ENCODE measurements at regions not wholly inside any gene's neighbourhood (a gene's known extent, or its start where the extent isn't known, plus 50 kb on each side); places are given as distances from the start of the nearest gene placed in this dataset.

DNA sequence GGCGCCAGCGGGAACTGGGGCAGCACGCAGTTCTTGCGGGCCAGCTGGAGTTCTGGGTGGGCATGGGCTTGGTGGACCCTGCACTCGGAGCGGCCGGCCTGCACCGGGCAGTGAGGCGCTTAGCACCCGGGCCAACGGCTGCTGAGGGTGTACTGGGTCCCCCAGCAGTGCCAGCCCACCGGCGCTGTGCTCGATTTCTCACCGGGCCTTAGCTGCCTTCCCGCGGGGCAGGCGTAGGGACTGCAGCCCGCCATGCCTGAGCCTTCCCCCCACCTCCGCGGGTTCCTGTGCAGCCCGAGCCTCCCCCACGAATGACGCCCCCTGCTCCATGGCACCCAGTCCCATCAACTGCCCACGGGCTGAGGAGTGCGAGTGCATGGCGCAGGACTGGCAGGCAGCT, 168.8 kb downstream of the CD24 start:
- POLR2A ChIA-PET = no interaction called here
- TF ChIP-seq, protein P1, sequence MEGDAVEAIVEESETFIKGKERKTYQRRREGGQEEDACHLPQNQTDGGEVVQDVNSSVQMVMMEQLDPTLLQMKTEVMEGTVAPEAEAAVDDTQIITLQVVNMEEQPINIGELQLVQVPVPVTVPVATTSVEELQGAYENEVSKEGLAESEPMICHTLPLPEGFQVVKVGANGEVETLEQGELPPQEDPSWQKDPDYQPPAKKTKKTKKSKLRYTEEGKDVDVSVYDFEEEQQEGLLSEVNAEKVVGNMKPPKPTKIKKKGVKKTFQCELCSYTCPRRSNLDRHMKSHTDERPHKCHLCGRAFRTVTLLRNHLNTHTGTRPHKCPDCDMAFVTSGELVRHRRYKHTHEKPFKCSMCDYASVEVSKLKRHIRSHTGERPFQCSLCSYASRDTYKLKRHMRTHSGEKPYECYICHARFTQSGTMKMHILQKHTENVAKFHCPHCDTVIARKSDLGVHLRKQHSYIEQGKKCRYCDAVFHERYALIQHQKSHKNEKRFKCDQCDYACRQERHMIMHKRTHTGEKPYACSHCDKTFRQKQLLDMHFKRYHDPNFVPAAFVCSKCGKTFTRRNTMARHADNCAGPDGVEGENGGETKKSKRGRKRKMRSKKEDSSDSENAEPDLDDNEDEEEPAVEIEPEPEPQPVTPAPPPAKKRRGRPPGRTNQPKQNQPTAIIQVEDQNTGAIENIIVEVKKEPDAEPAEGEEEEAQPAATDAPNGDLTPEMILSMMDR (IDR thresholded peaks at IDR 0.05; ENCODE audit: insufficient read depth, low read depth, low read length) = no peak
- Histone ChIP-seq H3K27me3 (ENCODE audit: control insufficient read depth, insufficient read depth, low read length) (no peaks in the 10 kb centered on the region), H3K36me3 (ENCODE audit: control insufficient read depth, insufficient read depth, low read length) (no peaks in the 10 kb centered on the region), H3K4me3 (ENCODE audit: low read depth, low read length) (no peak overlapping the region)
- DNase-seq (ENCODE audit: low read depth) = no peak
- CTCF ChIA-PET = interaction anchor here (1.0 kb wide), 1 partner anchor 59 kb away, joined by 3 read pairs; no protein-coding TSS in a partner anchor

DNA sequence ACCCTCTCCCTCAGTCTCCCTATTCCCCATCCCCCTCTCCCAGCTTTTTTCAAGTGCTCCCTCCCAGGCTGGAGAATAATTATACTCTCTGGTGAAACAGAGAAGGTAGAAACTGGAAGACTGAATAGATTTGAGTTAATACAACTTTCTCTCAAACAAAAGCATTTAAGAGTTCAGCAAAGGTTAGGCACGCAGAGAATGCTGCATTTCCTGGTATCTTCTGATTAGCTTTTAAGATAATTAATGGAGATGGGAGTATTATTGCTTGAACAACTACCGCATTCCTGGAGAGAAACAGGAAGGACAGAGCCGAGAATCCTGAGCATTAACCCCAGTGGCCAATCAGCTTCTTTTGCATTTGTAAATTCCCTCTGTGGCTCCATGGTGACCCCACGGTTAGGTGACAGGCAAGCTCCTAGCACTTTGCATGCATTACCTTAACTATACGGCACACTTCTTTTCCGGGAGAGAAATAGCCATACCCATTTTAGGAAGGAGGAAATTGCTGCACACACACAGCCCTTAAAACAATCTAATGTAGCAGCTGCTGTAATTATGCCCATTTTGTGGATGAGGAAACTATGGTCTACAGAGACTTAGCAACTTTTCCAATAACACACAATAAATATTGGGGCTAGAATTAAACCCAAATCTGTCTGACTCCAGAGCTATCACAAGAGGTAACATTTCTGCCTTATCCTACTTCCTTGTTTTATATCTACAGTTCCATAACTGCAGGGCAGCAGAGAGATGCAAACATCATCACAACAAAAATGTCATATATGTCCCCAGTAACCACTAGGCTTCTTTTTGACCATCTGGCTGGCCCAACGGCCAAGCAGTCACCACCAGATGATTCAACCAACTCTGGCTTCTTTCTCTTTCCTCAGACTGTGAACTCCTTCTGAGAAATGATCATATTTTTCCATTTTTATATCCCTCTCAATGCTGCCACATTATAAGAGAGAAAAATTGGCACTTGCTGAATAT, 169.9 kb downstream of the CD24 start:
- TF ChIP-seq, protein P1 (IDR thresholded peaks at IDR 0.05; ENCODE audit: insufficient read depth, low read depth, low read length) = no peak
- H3K36me3 ChIP-seq (ENCODE audit: control insufficient read depth, insufficient read depth, low read length) = no peaks in the 10 kb centered on the region
- DNase-seq (ENCODE audit: low read depth) = no peak
- CTCF ChIA-PET = interaction anchor here (1.0 kb wide), 1 partner anchor 58 kb away, joined by 3 read pairs; no protein-coding TSS in a partner anchor
- H3K4me3 ChIP-seq (ENCODE audit: low read depth, low read length) = no peak overlapping the region
- POLR2A ChIA-PET = no interaction called here
- no peaks in the 10 kb centered on the region for H3K27me3 ChIP-seq (ENCODE audit: control insufficient read depth, insufficient read depth, low read length)

DNA sequence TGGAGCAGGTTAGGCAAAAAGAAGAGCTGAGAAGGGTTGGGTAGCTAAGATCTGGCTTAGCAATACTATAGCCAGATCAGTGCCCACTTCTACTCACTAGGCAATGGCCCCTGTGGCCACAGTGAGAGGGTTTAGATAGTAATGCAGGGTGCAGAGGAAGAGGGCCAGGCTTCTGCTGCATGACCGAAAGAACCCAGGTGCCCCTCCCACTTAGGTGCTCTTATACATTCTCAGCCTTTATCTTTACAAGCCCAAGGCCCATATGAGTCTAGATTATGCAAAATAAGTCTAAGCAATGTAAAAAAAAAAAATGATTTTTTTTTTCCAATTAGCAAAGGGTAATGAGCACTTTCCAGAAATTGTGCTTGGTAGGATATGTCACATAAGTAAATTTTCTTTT, 171.3 kb downstream of the CD24 start:
- no peaks in the 10 kb centered on the region for H3K27me3 ChIP-seq (ENCODE audit: control insufficient read depth, insufficient read depth, low read length)
- TF ChIP-seq, protein P1 (IDR thresholded peaks at IDR 0.05; ENCODE audit: insufficient read depth, low read depth, low read length) = no peak
- no peak for DNase-seq (ENCODE audit: low read depth)
- POLR2A ChIA-PET = no interaction called here
- no peak overlapping the region for H3K4me3 ChIP-seq (ENCODE audit: low read depth, low read length)
- CTCF ChIA-PET = no interaction called here
- no peaks in the 10 kb centered on the region for H3K36me3 ChIP-seq (ENCODE audit: control insufficient read depth, insufficient read depth, low read length)

DNA sequence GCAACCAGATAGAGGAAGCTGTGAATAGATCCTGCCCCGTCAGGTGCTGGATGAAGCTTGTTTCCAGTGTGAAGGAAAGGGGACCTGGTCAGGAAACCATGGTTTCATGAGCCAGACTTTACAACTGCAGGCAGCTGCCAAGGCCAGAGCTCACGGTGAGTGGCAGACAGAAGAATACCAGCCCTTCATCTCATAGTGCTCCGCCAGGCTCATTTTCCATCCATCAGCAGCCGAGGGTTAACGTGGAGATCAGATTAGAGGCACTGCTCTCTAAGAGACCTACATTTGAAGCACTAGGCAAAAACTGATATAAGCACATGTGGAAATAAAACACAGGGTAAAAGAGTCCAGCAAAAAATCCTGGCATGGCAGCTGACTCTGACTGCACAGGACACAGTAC, 172.4 kb downstream of the CD24 start:
- no peaks in the 10 kb centered on the region for H3K36me3 ChIP-seq (ENCODE audit: control insufficient read depth, insufficient read depth, low read length)
- H3K27me3 ChIP-seq (ENCODE audit: control insufficient read depth, insufficient read depth, low read length) = no peaks in the 10 kb centered on the region
- CTCF ChIA-PET = no interaction called here
- TF ChIP-seq, protein P1 (IDR thresholded peaks at IDR 0.05; ENCODE audit: insufficient read depth, low read depth, low read length) = no peak
- no peak for DNase-seq (ENCODE audit: low read depth)
- POLR2A ChIA-PET = no interaction called here
- no peak overlapping the region for H3K4me3 ChIP-seq (ENCODE audit: low read depth, low read length)

DNA sequence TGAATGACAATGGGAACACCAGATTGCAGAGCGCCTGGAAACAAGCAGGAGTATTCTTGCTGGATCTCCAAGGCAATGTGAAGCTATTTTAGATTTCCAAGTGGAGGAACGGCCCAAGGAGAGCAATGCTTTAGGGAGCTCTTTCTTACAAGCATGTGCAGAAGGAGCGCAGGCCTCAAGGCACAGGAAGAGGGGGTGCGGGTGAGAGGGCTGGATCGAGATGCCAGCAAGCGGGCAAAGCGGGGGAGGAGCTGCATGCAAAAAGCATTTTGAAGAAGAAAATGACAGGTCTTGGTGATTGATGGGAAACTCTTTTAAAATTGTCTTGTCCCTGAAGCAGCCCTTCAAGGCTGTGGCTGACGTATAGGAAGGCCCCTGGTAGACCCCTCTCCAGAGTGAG, 171.9 kb downstream of the QRSL1 start:
- ChIA-PET CTCF (no interaction called here), POLR2A (no interaction called here)
- TF ChIP-seq, protein P1 (IDR thresholded peaks at IDR 0.05; ENCODE audit: insufficient read depth, low read depth, low read length) = no peak
- Histone ChIP-seq H3K27me3 (ENCODE audit: control insufficient read depth, insufficient read depth, low read length) (no peaks in the 10 kb centered on the region), H3K36me3 (ENCODE audit: control insufficient read depth, insufficient read depth, low read length) (no peaks in the 10 kb centered on the region), H3K4me3 (ENCODE audit: low read depth, low read length) (no peak overlapping the region)
- DNase-seq (ENCODE audit: low read depth) = no peak
